ENCODE measurements at regions not wholly inside any gene's neighbourhood (a gene's known extent, or its start where the extent isn't known, plus 50 kb on each side); places are given as distances from the start of the nearest gene placed in this dataset.
"Not testable (repeated sequence)": the region's sequence is repeated elsewhere in the genome, so short reads cannot be mapped to it uniquely, and the experiment has no call there.

- not testable (repeated sequence) for TF ChIP-seq CTCF (IDR thresholded peaks at IDR 0.05; ENCODE audit: poor library complexity, severe bottlenecking); TAF1 (IDR thresholded peaks at IDR 0.05; ENCODE audit: low read depth); REST (IDR thresholded peaks at IDR 0.05; ENCODE audit: borderline replicate concordance); EZH2 (IDR thresholded peaks at IDR 0.05; ENCODE audit: borderline replicate concordance, insufficient read depth, low read length, poor library complexity, severe bottlenecking); POLR2AphosphoS5 (IDR thresholded peaks at IDR 0.05); MXI1 (conservative IDR thresholded peaks at IDR 0.05; ENCODE audit: poor library complexity, severe bottlenecking); SMC3 (conservative IDR thresholded peaks at IDR 0.05; ENCODE audit: poor library complexity); RAD21 (conservative IDR thresholded peaks at IDR 0.05); EP300 (conservative IDR thresholded peaks at IDR 0.05; ENCODE audit: poor library complexity, severe bottlenecking)
Observed at GRCh38 chr15:101938555-101938954, 126.6 kb downstream of the OR4F15 start.

Data from neural cell (in vitro differentiated cells).